ENCODE measurements at regions not wholly inside any gene's neighbourhood (a gene's known extent, or its start where the extent isn't known, plus 50 kb on each side); places are given as distances from the start of the nearest gene placed in this dataset.
A peak's percentile ranks its signal among the peaks of the same experiment; 100 is the strongest.
"Not testable (repeated sequence)": the region's sequence is repeated elsewhere in the genome, so short reads cannot be mapped to it uniquely, and the experiment has no call there.

DNA sequence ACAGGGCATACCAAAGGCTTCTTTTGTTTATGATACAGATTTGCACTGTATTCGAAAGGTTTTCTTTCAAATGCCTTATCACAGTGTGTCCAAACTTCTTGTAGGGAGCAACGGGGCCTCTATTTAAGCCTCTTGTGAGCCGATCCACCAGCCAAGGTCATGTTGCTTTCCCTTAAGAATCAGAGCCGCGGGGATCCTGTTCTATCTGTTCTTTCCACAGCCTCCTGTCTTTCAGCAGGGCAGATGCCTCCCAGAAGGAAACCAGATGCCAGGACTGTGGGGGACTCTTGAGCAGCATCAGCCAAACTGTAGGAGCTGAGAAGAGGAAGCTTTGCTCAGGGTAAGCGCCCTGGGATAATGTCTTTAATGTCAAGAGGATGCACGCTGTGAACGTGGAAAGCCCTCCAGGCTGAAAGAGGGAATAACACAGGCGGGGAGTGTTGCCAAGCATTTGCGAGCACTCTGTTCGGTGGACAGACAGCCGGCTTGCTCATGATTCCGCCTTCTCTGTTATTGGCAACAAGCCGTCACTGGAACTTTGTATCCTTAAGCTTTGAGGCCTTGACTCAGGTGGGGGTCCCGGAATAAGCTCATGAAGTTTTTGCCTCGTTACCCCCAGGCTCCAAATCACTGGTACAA, 279.8 kb upstream of the FRG1 start:
- peak in 1 of 3 donors; percentile 24 for DNase-seq

DNA sequence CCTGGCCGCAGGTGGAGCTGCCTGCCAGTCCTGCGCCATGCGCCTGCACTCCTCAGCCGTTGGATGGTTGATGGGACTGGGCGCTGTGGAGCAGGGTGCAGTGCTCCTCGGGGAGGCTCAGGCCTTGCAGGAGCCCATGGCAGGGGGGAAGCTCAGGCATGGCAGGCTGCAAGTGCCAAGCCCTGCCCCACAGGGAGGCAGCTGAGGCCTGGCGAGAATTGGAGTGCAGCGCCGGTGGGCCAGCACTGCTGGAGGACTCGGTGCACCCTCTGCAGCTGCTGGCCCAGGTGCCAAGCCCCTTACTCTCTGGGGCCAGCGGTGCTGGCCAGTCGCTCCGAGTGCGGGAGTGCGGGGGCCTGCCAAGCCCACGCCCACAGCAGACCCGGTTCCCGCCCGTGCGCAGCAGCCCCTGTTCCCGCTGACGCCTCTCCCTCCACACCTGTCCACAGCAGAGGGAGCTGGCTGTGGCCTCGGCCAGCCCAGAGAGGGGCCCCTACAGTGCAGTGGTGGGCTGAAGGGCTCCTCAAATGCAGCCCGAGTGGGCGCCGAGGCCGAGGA, 275.9 kb upstream of the FRG1 start:
- DNase-seq = no peak

DNA sequence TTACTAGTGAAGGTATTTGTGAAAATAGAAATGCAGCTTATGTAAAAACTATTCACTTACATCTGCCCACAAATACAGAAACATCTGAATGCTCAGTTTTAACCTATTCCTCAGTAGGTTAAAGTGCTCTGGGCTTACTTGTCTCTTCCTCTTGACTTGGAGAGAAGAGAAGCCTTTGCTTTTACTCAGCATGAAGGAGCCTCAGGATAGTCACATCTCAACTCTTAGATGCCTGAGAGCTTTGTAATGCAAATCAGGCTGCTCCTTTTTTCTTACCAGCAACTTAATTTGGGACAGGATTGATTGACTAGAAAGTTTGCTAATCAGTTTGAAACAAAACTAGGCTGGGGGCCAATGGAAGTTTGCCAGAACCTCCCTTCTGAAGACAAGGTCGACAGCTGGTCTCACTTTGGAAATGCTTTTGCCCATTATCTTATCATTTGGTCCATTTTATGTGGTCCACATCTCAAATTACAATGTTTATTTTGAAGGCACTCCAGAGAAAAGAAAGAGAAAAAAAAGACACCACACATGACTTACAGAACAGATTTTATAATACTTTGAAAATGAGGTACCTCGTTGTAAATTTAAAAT, 274.9 kb upstream of the FRG1 start:
- DNase-seq = not testable (repeated sequence)

DNA sequence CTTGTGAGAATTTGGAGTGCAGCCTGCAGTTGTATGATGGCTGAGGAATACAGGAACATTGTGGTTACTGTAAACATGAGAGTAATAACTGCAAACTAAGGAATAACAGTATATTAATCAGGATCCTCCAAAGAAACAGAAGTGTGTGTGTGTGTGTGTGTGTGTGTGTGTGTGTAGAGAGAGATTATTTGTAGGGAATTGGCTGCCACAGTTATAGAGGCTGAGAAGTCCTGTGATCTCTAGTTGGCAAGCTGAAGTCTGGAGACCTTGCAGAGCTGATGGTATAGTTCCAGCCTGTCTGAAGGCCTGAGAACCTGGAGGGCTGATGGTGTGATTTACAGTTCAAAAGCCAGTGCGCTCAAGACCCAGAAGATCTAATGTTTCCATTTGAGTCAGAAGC, 273.3 kb upstream of the FRG1 start:
- not testable (repeated sequence) for DNase-seq

DNA sequence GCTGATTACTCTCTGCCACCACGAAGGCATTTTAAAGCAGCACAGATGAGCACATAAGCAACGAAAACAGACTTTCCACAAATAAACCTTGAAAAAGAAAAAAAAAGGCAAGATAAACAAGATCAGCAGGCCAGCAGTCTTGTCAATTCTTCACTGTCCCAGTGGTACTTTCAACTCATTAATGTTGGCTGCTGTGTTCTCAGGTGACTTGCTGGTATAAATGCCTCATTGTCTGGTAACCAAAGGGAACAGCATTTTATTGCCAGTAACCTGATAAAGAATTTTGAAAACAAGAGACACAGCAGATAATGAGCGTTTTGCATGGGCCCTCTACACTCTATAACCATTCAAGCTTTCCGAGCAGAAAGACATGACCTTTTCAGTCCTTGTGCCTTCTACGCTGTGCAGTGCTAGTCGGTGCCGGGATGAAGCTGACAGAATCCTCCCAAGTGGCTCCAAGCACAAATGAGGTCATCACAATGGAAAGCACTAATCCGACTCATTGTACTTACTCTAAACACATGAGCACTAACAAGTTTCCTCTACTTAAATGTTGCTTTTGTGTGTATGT, 242.9 kb upstream of the FRG1 start:
- not testable (repeated sequence) for DNase-seq

DNA sequence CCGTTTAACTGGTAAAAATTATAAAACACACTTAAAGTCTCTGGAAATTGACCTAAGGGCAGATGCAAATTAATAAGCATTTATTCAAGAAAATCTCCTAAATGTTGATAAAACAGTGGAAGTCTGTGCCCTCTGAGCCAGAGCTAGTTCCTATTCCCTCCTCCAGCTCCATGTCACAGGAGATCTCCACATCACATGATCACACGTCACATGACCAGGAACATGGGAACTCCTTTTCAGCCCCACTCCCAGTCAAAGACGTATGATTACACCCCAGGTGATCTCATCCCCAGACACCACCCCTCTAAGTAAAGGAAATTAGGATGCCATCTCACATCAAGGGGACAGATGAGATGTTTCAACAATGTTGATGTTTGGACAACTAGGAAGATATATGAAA, 237.7 kb upstream of the FRG1 start:
- not testable (repeated sequence) for DNase-seq

DNA sequence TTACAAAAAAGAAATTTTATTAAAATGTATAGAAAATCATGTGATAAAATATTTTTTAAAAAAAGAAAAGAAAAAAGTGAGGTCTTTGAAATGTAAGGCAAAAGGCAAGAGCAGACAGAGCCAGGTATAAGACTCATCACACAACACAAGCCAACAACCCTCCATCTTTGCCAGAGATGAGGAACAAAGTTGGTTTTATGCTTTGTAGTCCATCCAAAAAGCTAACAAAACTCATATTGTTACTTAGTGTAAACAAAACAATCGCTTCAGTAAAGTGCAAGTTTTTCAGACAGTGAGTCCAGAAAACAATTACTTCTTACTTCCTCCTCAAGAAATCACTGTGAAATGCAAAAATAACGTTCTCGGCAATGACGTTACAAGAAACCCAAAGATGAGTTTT, 233.9 kb upstream of the FRG1 start:
- not testable (repeated sequence) for DNase-seq

DNA sequence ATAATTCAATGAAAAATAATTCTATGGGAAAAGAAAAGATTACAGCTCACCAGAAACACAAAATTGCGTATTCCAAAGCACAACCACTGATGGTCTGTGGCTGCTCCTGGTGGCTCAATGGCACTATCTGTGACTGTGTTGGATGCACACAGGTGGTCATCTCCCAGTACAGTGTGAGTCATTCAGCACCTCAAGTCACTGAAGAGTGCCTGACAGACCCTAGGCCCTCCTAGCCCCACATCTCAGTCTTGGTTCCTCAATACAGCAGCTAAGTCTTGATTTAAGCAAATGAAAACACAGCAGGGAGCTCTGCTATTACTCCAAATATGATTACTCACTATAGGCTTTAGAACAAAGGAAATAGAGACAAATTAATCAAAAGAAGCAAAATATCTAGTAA, 233.4 kb upstream of the FRG1 start:
- DNase-seq = not testable (repeated sequence)

DNA sequence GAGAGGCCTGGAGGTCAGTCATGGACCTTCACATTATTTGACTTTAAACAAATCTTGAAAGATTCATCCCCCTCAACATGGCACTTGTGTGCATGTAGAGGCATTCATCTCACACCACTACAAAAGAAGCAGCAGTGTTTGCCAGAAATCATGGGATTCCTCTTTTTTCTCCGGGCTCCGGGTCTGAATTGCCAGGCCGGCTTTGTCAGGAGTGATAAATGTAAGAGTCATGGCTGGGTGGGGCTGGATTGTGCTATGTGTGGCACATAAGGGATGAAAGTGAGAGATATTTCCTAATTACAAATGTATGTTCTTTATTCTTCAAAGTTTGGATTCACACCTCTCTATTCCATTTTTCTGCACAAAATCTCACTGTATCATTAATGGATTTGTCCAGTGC, 228.7 kb upstream of the FRG1 start:
- not testable (repeated sequence) for DNase-seq

DNA sequence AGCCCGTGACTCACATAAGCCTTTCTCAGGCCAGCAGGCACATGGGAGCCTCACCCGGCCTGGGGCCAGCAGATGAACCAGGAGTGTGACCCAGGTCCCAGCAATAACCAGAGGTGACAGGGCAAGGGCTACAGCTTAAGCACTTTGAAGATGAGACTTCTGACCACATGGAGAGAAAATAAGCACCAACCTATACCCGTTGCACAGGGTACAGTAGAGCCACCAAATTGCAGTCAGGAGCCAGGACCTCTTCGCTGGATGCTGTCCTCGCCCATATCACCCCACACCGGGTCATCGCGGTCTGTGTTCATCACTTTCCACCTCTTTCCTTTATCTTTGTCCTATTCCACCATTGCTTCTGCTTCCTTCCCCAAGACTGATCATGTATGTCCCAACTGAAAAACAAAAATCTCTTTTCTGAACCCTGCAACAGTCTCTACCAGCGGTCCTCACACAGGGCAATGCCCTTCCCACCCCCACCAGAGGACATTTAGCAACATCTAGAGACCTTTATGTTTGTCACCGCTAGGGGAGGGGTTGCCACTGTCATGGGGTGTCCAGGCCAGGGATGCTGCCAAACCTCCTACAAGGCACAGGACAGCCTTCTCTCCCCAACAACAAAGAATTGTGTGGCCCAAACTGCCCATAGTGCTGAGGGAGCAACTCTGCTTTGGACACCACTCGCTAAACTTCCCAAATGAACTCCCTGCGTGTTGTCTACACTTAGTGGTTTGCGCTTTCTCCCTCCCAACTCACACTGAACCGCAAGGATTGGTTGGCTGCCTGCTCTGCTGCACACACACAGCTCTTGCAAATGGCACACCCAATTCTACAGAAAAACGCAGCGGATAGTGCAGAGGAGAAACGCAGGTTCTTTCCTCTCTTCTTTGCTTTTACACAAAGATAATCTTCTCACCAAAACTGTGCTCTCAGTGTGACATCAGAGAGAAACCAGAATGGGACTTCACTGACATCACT, 219.4 kb upstream of the FRG1 start:
- not testable (repeated sequence) for DNase-seq

DNA sequence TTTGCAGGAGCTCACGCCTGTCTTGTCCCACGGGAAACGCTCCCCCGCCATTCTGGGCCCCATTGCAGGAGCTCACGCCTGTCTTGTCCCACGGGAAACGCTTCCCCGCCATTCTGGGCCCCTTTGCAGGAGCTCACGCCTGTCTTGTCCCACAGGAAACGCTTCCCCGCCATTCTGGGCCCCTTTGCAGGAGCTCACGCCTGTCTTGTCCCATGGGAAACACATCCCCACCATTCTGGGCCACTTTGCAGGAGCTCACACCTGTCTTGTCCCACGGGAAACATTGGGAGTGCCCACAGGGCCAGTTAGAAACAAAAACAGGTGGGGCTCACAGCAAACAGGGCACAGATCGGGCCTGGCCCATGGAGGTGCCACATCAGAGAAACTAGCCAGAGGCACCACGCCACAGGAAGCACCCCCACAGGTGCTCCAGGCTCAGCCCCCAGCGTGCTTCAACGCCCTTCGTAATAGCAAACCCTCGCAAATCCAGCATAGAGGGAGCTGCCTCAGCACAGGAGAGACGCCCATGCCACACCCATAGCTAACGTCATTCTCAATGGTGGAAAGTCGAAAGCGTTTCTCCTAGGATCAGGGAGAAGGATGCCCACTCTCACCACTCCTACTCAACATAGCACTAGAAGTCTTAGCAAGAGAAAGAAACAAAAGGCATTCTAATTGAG, 218.2 kb upstream of the FRG1 start:
- DNase-seq = not testable (repeated sequence)

DNA sequence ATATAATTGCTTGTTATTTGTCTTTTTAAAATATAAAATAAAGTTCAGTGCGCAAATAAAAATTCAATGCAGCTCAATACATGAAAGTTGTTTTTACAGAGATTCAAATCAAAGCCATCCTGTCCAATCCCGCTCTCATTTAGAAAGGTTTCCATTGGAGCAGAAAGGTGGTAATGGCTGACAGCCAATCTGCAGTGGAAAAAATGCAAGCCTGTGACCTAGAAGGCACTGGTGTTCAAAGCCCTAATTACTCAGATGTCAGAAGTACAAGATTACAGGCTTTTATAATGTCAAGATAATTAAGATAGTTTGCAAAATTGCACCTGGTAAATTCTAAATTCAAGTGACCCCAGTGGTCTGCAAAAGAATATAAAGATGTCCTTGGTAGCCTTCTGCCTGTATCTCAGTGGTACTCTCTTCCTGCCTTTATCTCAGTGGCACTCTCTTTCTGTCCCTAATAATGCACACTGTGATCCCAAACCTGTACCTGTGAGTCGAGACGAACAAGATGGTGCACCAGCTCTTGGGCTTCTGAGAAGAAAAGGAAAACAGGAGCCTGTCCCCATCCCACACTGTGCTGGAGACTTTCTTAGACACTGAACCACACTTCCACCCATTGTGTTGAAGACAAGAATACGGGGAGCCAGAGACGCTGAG, 212.6 kb upstream of the FRG1 start:
- not testable (repeated sequence) for DNase-seq

DNA sequence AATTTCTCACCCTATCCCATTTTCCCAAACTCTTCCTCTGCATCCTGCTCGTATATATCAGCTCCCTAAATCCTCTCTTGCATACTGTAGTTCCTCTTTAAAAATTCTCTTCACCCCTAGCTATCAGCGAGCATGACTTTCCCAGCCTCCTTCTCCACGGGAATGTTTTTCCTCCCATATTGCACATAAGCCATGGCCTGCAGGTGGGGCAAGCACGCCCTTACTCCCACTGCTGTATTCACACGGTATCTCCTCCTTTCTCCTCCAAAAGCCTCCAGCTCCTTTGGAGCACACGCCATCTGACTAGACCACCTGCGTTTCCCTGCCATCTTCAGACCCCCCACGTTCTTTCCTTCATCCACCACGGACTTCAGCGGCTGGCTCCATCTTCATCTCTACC, 208.7 kb upstream of the FRG1 start:
- DNase-seq = not testable (repeated sequence)

DNA sequence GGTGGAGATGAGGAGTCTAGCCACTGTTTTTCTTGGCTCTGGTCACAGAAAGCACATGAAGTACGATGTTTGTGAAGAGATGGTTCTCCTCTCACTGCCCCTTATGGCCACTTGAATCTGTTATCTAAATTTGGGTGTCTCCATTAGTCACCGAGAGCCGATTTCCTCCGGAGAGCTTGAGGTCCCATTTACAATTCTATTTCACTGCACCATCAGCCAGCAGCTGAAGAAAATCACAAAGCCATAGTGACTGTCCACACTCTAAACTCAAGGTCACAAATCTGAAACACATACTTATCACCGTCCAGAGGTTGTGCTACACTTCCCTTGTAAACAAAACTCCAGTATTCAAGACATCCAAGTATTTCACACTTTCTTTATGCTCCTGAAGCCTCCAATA, 207.2 kb upstream of the FRG1 start:
- DNase-seq = not testable (repeated sequence)

DNA sequence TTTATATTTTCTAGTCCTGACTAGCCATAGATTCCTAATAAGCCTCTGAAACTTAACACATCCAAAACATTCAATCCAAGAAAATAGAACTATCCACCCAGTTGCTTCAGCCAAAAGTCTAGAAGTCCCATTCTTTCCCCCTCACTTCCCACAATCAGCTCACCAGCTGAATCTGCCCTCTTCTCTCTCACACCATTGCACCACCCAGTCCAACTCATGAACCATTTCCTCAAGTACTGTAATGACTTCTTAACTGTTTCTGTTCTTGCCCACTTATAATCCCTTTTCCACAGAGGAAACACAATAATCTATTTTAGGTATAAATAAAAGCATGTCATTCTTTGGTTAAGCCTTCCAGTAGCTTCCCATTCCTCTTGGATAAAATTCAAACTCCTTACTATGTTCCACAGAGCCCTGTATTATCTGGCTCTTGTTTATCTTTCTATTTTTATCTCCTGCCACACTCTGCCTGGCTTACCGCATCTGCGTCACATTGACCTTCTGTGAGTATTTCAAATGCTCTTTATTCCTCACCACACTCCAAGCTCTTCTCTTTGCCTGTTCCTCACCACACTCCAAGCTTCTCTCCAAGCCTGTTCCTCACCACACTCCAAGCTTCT, 205.9 kb upstream of the FRG1 start:
- DNase-seq = not testable (repeated sequence)

DNA sequence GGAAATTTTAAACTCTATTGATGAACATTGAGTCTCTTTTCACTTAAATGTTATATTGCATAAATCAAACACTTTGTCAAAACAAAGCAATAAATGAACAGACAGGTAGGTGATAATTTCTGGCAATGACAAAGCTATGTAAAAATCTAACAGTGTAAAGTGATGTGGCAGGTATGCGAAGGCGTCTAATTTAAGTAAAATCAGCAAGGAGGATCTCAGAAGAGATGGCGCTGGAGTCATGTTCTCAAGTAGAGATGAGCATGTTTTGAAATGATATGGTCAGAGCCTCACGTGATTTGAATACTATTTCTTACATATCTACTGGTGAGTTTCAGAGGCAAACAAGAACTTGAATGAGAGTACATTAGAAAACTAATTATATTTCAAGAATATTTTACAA, 204.0 kb upstream of the FRG1 start:
- not testable (repeated sequence) for DNase-seq

DNA sequence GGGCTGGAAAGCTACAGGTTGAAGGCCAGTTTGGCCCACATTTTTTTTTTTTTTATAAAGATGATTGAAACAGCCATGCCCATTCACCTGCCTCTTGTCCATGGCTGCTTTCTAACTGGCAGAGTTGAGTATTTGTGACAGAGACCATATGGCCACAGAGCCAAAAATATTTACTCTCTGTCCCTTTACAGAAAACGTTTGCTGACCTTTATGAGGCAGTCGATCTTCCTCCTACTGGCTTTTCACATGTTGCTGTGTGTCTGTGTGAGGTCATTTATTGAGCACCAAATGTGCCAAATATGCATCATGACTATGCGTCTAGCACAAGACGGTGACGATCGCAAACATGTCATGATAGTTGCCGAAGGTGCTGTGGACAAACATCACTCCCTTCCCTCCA, 200.6 kb upstream of the FRG1 start:
- not testable (repeated sequence) for DNase-seq

DNA sequence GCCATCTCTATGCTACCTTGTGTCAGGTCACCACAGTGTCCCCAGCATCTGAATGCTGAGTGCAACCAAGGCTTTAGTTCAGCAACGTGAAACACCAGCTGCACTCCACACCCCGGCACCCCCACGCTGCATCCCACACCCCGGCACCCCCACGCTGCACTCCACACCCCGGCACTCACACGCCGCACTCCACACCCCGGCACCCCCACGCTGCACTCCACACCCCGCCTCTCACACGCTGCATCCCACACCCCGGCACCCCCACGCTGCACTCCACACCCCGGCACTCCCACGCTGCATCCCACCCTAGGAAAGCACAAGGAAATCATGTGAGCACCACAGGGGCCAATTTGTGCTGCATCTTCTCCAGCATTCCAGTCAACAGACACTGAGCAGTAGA, 199.8 kb upstream of the FRG1 start:
- no peak for DNase-seq

DNA sequence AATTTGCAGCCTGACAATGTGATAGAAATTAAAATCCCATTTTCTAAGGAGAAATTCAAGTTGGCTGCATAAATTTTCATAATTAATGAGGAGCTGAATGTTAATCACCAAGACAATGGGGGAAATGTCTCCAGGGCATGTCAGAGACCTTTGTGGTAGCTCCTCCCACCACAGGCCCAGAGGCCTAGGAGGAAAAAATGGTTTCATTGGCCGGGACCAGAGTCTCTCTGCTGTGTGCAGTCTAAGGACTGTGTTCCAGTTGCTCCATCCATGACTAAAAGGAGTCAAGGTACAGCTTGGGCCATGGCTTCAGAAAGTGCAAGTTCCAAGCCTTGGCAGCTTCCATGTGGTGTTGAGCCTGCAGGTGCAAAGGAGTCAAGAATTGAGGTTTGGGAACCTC, 187.6 kb upstream of the FRG1 start:
- DNase-seq = not testable (repeated sequence)

DNA sequence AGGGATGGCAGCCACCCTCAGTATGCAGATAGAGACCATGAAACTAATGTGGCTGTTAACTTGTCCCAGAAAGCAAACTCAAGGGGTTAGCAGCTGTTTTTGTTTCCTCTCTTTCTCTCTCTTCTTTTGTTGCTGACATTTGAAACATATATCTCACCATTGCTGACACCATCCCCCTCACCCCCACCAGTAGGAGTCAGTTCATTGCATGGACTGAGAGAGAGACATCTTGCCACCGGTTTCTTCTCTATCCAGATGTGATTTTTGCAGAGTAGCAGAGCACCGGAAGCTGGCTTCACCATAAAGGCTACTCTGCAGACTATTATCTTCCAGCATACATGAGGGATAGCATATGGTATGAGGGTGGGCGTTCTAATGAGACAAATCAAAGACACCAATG, 177.1 kb upstream of the FRG1 start:
- no peak for DNase-seq
